Stimulated activated CD4-positive, alpha-beta T cell treated with anti-CD3 and anti-CD28 coated beads, Interleukin-2, amount 100 ng/mL, for 48 hours (primary cell): ENCODE measurements at regions not wholly inside any gene's neighbourhood (a gene's known extent, or its start where the extent isn't known, plus 50 kb on each side); places are given as distances from the start of the nearest gene placed in this dataset.
"Not testable (repeated sequence)": the region's sequence is repeated elsewhere in the genome, so short reads cannot be mapped to it uniquely, and the experiment has no call there.

Experiments used
- DNase-seq, 2 donors: peaks; one replicate each; pipeline ENCODE4 v3.0.0-alpha.2; 2020

- DNase-seq = no peak
These were observed 679.0 kb upstream of the DPPA4 start for GRCh38 chr3:110016235-110016815.

GRCh38 chr3:110017304-110017703, 680.0 kb upstream of the DPPA4 start:
- DNase-seq = no peak

GRCh38 chr3:110021659-110022058, 684.3 kb upstream of the DPPA4 start:
- no peak for DNase-seq

- DNase-seq = not testable (repeated sequence)
These were observed 685.7 kb upstream of the DPPA4 start for GRCh38 chr3:110023022-110023421.

- no peak for DNase-seq
These were observed 689.1 kb upstream of the DPPA4 start for GRCh38 chr3:110026421-110026820.

GRCh38 chr3:110027446-110028080, 690.2 kb upstream of the DPPA4 start:
- no peak for DNase-seq

GRCh38 chr3:110031975-110032374, 694.6 kb upstream of the DPPA4 start:
- no peak for DNase-seq

- no peak for DNase-seq
These were observed 722.1 kb upstream of the DPPA4 start for GRCh38 chr3:110059431-110059830.

- DNase-seq = no peak
These were observed 725.4 kb upstream of the DPPA4 start for GRCh38 chr3:110062716-110063115.

- DNase-seq = no peak
These were observed 725.8 kb upstream of the DPPA4 start for GRCh38 chr3:110063178-110063577.

- no peak for DNase-seq
These were observed 728.9 kb upstream of the DPPA4 start for GRCh38 chr3:110066206-110066605.

- DNase-seq = no peak
These were observed 730.2 kb upstream of the DPPA4 start for GRCh38 chr3:110067527-110067926.

GRCh38 chr3:110069761-110070160, 732.4 kb upstream of the DPPA4 start:
- no peak for DNase-seq

- DNase-seq = no peak
These were observed 733.0 kb upstream of the DPPA4 start for GRCh38 chr3:110070161-110070916.

GRCh38 chr3:110074095-110074494, 736.7 kb upstream of the DPPA4 start:
- no peak for DNase-seq

- no peak for DNase-seq
These were observed 739.7 kb upstream of the DPPA4 start for GRCh38 chr3:110077093-110077492.

- DNase-seq = no peak
These were observed 756.1 kb upstream of the DPPA4 start for GRCh38 chr3:110093411-110093810.

- DNase-seq = no peak
These were observed 756.6 kb upstream of the DPPA4 start for GRCh38 chr3:110093812-110094401.

GRCh38 chr3:110099711-110100110, 762.4 kb upstream of the DPPA4 start:
- DNase-seq = no peak

- DNase-seq = no peak
These were observed 764.0 kb upstream of the DPPA4 start for GRCh38 chr3:110101361-110101760.

GRCh38 chr3:110106805-110107204, 769.5 kb upstream of the DPPA4 start:
- no peak for DNase-seq

- no peak for DNase-seq
These were observed 786.6 kb upstream of the DPPA4 start for GRCh38 chr3:110123946-110124345.

GRCh38 chr3:110126065-110126464, 788.7 kb upstream of the DPPA4 start:
- DNase-seq = no peak

- no peak for DNase-seq
These were observed 796.6 kb upstream of the DPPA4 start for GRCh38 chr3:110133971-110134370.
